ENCODE measurements at regions not wholly inside any gene's neighbourhood (a gene's known extent, or its start where the extent isn't known, plus 50 kb on each side); places are given as distances from the start of the nearest gene placed in this dataset.

GRCh38 chr6:169880516-169880915 lies 129.1 kb downstream of the ERMARD start:
- TF ChIP-seq CTCF (IDR thresholded peaks at IDR 0.05) (no peak), MEF2A (IDR thresholded peaks at IDR 0.05; ENCODE audit: borderline replicate concordance, low read depth) (no peak)

Data from SK-N-SH (cell line).